ENCODE measurements at regions not wholly inside any gene's neighbourhood (a gene's known extent, or its start where the extent isn't known, plus 50 kb on each side); places are given as distances from the start of the nearest gene placed in this dataset.

DNA sequence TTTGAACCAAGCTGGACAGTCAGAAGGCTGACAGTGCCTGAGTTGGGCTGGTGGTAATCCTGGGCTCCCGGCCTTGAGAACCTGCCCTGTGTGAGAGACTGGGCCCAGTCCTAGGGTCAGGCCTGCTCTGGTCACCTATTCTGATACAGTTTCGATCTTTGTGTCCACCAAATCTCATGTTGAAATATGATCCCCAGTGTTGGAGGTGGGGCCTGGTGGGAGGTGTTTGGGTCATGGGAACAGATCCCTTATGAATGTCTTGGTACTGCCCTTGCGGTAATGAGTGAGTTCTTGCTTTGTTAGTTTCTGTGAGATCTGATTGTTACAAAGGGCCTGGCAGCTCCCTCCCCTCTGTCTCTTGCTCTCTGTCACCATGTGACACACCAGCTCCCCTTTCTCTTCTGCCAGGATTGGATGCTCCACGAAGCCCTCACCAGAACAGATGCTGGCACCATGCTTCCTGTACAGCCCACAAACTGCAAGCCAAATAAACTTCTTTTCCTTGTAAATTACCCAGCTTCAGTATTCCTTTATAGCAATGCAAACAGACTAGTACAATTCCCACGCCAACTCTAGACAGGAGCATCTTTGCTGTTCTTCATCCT, 111.8 kb upstream of the ZNF438 start:
- peaks cover 0 to 14% of the 10 kb centered on the region in 2 experiments; a peak in 2 of 4 replicates for H3K4me1 ChIP-seq (ENCODE audit: control insufficient read depth in 1 of 2, insufficient read depth in 2 of 2, low read depth in 1 of 2, low read length in 1 of 2)
- ChIA-PET POLR2A (no interaction called here), CTCF (no interaction called here)
- no peaks in the 10 kb centered on the region for H3K36me3 ChIP-seq (replicated peaks in 1 of 2; ENCODE audit: control insufficient read depth in 1 of 2, insufficient read depth in 2 of 2, low read length in 1 of 2)
- H3K27me3 ChIP-seq (ENCODE audit: insufficient read depth) = no peaks in the 10 kb centered on the region
- H3F3A ChIP-seq (replicated peaks; ENCODE audit: insufficient read depth) = peaks cover 4% of the 10 kb centered on the region
- no peak overlapping the region for H2AFZ ChIP-seq (ENCODE audit: low read depth)
- no peak overlapping the region for H3K4me3 ChIP-seq (ENCODE audit: low read depth in 2 of 2, low read length in 1 of 2)
- H3K4me2 ChIP-seq = no peak overlapping the region
- H4K20me1 ChIP-seq (ENCODE audit: insufficient read depth) = no peaks in the 10 kb centered on the region
- no peaks in the 10 kb centered on the region for H3K9me2 ChIP-seq
- 86% methylated on average over 3 of the region's 5 CpGs for WGBS (ENCODE audit: low lambda C conversion rate)
- no peak overlapping the region for H3K9ac ChIP-seq
- TF ChIP-seq, protein P1, sequence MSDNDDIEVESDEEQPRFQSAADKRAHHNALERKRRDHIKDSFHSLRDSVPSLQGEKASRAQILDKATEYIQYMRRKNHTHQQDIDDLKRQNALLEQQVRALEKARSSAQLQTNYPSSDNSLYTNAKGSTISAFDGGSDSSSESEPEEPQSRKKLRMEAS (IDR thresholded peaks at IDR 0.05; ENCODE audit: low read depth) = no peak
- TF ChIP-seq GABPA (IDR thresholded peaks at IDR 0.05; ENCODE audit: low read depth) (no peak), EZH2phosphoT487 (IDR thresholded peaks at IDR 0.05; ENCODE audit: borderline replicate concordance, low read depth) (no peak), NRF1 (IDR thresholded peaks at IDR 0.05; ENCODE audit: low read depth, low read length) (no peak), GATA2 (CRISPR knock-in tag; IDR thresholded peaks at IDR 0.05) (no peak), RFX5 (IDR thresholded peaks at IDR 0.05; ENCODE audit: low read length) (no peak), FOXJ3 (CRISPR knock-in tag; IDR thresholded peaks at IDR 0.05) (no peak), NFIC (IDR thresholded peaks at IDR 0.05; ENCODE audit: borderline replicate concordance) (no peak)
- TF ChIP-seq, protein P2, sequence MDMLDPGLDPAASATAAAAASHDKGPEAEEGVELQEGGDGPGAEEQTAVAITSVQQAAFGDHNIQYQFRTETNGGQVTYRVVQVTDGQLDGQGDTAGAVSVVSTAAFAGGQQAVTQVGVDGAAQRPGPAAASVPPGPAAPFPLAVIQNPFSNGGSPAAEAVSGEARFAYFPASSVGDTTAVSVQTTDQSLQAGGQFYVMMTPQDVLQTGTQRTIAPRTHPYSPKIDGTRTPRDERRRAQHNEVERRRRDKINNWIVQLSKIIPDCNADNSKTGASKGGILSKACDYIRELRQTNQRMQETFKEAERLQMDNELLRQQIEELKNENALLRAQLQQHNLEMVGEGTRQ (IDR thresholded peaks at IDR 0.05; ENCODE audit: borderline replicate concordance, low read depth, low read length) = no peak
- TF ChIP-seq, protein P3, sequence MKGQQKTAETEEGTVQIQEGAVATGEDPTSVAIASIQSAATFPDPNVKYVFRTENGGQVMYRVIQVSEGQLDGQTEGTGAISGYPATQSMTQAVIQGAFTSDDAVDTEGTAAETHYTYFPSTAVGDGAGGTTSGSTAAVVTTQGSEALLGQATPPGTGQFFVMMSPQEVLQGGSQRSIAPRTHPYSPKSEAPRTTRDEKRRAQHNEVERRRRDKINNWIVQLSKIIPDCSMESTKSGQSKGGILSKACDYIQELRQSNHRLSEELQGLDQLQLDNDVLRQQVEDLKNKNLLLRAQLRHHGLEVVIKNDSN (IDR thresholded peaks at IDR 0.05; ENCODE audit: borderline replicate concordance, low read depth) = no peak
- TF ChIP-seq, protein P4, sequence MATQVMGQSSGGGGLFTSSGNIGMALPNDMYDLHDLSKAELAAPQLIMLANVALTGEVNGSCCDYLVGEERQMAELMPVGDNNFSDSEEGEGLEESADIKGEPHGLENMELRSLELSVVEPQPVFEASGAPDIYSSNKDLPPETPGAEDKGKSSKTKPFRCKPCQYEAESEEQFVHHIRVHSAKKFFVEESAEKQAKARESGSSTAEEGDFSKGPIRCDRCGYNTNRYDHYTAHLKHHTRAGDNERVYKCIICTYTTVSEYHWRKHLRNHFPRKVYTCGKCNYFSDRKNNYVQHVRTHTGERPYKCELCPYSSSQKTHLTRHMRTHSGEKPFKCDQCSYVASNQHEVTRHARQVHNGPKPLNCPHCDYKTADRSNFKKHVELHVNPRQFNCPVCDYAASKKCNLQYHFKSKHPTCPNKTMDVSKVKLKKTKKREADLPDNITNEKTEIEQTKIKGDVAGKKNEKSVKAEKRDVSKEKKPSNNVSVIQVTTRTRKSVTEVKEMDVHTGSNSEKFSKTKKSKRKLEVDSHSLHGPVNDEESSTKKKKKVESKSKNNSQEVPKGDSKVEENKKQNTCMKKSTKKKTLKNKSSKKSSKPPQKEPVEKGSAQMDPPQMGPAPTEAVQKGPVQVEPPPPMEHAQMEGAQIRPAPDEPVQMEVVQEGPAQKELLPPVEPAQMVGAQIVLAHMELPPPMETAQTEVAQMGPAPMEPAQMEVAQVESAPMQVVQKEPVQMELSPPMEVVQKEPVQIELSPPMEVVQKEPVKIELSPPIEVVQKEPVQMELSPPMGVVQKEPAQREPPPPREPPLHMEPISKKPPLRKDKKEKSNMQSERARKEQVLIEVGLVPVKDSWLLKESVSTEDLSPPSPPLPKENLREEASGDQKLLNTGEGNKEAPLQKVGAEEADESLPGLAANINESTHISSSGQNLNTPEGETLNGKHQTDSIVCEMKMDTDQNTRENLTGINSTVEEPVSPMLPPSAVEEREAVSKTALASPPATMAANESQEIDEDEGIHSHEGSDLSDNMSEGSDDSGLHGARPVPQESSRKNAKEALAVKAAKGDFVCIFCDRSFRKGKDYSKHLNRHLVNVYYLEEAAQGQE (IDR thresholded peaks at IDR 0.05; ENCODE audit: low read depth, low read length) = no peak
- DNase-seq = no peak
- no peaks in the 10 kb centered on the region for H3K79me2 ChIP-seq (ENCODE audit: insufficient read depth)
- no peak overlapping the region for H3K27ac ChIP-seq (ENCODE audit: low read depth in 2 of 2, low read length in 1 of 2)
- H3K9me3 ChIP-seq = no peaks in the 10 kb centered on the region
